Fibroblast of villous mesenchyme (primary cell): ENCODE measurements at regions not wholly inside any gene's neighbourhood (a gene's known extent, or its start where the extent isn't known, plus 50 kb on each side); places are given as distances from the start of the nearest gene placed in this dataset.

Experiments used
- DNase-seq: peaks from one replicate; pipeline ENCODE4 v3.0.0-alpha.2; 2010; ENCODE audit warnings: low read depth
- H3K4me3 ChIP-seq: 2 replicates; pipeline ENCODE4 v1.5.1; 2011; ENCODE audit warnings: low read depth, mild to moderate bottlenecking, low read length
- TF ChIP-seq, protein P1 (sequence below): IDR thresholded peaks from 2 replicates; pipeline ENCODE4 v1.5.1; 2012; ENCODE audit warnings: low read depth, mild to moderate bottlenecking, low read length; ENCODE audit not compliant: insufficient read depth

DNA sequence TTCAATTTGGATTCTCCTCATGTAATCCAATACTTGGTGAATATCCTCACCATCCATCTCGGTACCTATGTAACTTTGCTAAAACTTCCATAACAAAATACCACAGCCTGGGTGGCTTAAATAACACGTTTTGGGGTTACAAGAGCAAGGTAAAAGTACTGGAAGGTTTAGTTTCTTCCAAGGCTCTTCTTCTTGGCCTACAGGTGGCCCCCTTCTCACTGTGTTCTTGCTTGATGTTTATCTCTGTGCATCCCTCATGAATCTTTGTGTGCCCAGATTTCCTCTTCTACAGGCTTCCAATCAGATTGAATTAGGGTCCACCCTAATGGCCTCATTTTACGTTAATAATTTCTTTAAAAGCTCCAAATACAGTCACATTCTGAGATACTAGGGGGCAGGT, 163.3 kb upstream of the HCRTR2 start:
- no peak for DNase-seq
- TF ChIP-seq, protein P1, sequence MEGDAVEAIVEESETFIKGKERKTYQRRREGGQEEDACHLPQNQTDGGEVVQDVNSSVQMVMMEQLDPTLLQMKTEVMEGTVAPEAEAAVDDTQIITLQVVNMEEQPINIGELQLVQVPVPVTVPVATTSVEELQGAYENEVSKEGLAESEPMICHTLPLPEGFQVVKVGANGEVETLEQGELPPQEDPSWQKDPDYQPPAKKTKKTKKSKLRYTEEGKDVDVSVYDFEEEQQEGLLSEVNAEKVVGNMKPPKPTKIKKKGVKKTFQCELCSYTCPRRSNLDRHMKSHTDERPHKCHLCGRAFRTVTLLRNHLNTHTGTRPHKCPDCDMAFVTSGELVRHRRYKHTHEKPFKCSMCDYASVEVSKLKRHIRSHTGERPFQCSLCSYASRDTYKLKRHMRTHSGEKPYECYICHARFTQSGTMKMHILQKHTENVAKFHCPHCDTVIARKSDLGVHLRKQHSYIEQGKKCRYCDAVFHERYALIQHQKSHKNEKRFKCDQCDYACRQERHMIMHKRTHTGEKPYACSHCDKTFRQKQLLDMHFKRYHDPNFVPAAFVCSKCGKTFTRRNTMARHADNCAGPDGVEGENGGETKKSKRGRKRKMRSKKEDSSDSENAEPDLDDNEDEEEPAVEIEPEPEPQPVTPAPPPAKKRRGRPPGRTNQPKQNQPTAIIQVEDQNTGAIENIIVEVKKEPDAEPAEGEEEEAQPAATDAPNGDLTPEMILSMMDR, result no peak
- no peak overlapping the region for H3K4me3 ChIP-seq

DNA sequence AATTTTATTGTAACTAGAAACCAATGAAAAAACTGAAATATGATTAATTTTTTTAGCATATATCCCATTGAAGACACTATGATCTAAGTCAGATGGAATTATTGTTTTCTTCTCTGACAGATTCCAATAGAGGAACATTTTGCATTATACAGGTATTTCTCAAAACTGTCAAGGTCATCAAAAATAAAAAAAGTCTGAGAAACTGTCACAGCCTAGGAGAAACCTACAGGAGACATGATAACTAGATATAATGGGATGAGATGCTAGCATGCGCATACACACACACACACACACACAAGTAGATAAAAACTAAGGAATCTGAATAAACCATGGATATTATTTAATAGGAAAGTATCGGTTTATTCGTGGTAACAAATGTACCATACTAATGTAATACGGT, 161.9 kb upstream of the HCRTR2 start:
- H3K4me3 ChIP-seq, result no peak overlapping the region
- TF ChIP-seq, protein P1, result no peak
- no peak for DNase-seq

DNA sequence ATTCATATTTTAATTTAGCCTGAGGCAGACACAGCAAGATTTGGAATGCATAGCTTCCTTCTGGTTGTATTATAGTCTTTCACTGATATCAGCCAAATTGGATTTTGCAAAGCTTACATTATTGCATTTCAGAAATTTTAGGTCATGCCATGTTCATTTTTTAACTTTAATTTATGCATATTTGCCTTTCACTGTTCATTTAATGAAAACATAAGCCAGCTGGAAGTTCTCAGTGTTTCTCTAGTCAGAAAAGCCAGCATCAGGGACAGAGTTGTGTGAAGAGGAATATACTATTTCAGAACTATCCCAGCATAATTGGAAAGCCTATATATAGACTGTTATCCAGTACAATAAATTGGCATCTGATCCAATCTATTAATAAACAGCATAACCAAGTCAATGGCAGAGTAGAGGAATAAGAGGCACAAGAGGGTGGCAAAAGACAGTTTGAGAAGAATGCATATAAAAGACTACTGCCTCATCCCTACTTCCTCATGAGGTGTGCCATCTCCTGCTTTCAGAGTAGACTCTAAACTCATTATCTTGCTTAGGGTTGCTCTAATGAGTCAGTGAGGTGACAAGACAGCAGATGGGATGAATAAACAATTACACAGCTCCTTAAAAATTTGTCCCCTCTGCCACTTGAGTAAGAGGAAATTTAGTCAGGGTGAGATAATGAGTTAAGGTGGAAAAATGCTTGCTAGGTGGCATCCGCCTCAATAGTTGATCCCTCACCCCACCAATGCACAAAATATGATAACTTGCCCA, 159.8 kb upstream of the HCRTR2 start:
- H3K4me3 ChIP-seq, result no peak overlapping the region
- DNase-seq, result no peak
- TF ChIP-seq, protein P1, result no peak

DNA sequence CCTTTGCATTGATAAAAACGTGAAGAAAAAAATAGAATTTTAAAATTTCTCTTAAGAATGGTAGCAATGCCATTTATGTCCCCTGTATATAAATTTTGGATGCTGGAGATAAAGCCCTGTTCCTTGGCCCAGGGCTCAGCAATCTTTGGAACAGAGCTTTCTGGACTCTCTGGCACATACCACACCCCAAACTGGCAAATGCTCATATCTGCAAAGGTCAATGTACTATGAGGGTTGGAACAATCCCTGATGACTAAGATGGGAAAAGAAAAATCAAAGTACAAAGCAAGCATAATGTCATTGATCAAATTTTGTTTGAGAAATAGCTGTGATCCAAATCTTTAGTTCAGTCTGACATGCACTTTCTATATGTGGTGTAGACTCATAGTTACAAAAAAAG, 158.1 kb upstream of the HCRTR2 start:
- H3K4me3 ChIP-seq, result no peak overlapping the region
- TF ChIP-seq, protein P1, result no peak
- no peak for DNase-seq

DNA sequence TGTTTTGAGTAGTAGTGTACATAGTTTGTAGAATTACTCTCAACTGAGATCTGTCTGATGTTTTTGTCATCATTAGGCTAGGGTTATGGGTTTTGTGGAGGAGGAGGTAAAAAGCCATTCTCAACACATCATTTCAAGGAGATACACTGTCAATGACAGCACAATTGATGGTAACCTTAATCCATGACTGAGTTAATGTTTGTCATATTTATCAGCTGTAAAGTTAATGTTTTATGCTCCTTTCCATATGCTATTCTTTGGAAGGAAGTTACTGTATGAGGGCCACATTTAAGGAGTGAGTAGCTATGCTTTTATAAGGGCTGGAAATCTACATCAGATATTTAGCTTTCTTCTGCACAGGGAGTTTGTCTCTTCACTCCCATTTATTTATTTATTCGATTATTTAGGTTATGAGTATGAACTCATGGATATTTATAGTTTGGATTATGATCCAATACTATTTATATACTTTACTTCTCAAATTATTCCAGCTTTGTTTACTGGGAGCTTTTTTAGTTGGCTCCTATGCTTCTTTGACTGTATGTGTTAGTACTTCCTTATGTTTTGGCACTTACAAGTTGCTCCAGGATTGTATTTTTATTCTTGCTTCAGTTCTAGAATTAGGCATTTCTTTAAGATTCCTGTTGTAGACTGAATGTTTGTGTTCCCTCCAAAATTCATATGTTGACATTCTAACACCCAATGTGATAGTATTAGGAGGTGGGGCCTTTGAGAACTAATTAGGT, 156.6 kb upstream of the HCRTR2 start:
- no peak for DNase-seq
- no peak overlapping the region for H3K4me3 ChIP-seq
- TF ChIP-seq, protein P1, result no peak

DNA sequence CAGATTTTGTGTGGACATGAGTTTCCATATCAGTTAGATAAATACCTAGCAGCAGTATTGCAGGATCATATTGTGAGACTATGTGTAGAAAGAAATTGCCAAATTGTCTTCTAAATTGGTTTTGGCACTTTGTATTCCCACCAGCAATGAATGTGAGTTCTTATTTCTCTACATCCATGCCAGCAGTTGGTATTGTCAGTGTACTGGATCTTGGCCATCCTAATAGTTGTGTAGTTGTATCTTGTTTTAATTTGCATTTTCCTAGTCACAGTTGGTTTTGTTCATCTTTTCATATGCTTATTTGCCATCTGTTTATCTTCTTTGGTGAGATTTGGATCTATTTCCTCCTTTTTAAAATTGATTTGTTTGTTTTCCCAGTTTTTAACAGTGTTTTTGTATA, 154.7 kb upstream of the HCRTR2 start:
- TF ChIP-seq, protein P1, result no peak
- DNase-seq, result no peak
- no peak overlapping the region for H3K4me3 ChIP-seq
